ENCODE measurements at regions not wholly inside any gene's neighbourhood (a gene's known extent, or its start where the extent isn't known, plus 50 kb on each side); places are given as distances from the start of the nearest gene placed in this dataset.

DNA sequence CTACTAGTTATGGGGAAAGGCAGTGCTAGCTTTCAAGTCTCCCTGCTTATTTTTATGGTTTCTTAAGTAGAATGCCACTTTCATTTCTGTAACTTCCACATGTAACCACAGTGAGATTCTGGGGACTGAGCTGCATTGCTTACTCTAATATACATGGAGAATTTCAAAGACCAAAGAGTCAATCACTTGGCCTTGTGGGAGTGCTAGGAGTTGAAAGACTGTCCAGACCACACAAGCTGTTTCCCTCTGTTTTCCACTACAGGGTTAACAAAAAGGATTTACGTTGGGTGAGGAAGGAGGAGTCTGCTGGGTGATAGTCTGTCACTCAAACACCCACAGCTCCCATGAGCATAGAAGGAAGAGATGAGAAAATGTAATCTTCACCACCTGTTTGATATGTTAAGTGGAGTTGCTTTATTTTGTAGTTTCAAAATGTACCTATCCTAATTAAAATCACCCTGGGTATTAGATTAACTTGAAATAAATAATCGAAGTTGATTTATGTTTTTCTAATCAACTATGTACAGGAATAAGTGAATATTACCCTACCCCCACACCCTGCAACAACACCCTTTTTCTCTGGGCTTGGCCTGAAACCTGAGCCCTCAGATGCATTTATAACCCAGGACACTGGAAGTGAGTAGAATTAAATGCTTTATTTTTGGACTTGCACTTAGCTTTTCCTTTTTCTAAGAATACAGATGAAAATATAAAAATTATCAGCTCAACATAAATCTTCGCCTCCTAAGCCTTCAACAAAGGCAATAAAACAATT, 225.8 kb upstream of the SLC10A2 start:
- no peak for TF ChIP-seq MAX (IDR thresholded peaks at IDR 0.05; ENCODE audit: low read depth, low read length)
- TF ChIP-seq POLR2A (IDR thresholded peaks at IDR 0.05; ENCODE audit: extremely low read depth, insufficient read length), result no peak
- TF ChIP-seq MYC (IDR thresholded peaks at IDR 0.05; ENCODE audit: low read depth, low read length), result no peak
- TF ChIP-seq CTCF (IDR thresholded peaks at IDR 0.05; ENCODE audit: low read depth, low read length), result no peak
- DNase-seq (ENCODE audit: low read depth), result no peak
- no peak overlapping the region for H3K4me3 ChIP-seq (ENCODE audit: low read depth, low read length)

GRCh38 chr13:103291226-103291625, 225.0 kb upstream of the SLC10A2 start:
- no peak overlapping the region for H3K4me3 ChIP-seq (ENCODE audit: low read depth, low read length)
- no peak for DNase-seq (ENCODE audit: low read depth)
- TF ChIP-seq CTCF (IDR thresholded peaks at IDR 0.05; ENCODE audit: low read depth, low read length), result no peak
- TF ChIP-seq POLR2A (IDR thresholded peaks at IDR 0.05; ENCODE audit: extremely low read depth, insufficient read length), result no peak
- TF ChIP-seq MAX (IDR thresholded peaks at IDR 0.05; ENCODE audit: low read depth, low read length), result no peak
- TF ChIP-seq MYC (IDR thresholded peaks at IDR 0.05; ENCODE audit: low read depth, low read length), result no peak

DNA sequence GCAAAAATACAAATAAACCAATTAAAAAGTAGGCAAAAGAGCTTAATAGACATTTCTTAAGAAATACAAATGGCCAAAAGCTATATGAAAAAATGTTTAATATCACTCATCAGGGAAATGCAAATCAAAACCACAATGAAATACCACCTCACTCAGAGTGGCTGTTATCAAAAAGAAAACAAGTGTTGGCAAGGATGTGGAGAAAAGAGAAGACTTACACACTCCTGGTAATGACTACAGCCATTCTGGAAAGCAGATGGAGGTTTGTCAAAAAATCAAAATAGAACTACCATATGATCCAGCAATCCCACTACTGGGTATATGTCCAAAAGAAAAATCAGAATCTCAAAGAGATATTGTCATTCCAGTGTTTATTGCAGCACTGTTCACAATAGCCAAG, 223.5 kb upstream of the SLC10A2 start:
- DNase-seq (ENCODE audit: low read depth), result no peak
- TF ChIP-seq MAX (IDR thresholded peaks at IDR 0.05; ENCODE audit: low read depth, low read length) (no peak), MYC (IDR thresholded peaks at IDR 0.05; ENCODE audit: low read depth, low read length) (no peak), CTCF (IDR thresholded peaks at IDR 0.05; ENCODE audit: low read depth, low read length) (no peak), POLR2A (IDR thresholded peaks at IDR 0.05; ENCODE audit: extremely low read depth, insufficient read length) (no peak)
- H3K4me3 ChIP-seq (ENCODE audit: low read depth, low read length), result no peak overlapping the region

GRCh38 chr13:103288114-103288513, 221.9 kb upstream of the SLC10A2 start:
- no peak for DNase-seq (ENCODE audit: low read depth)
- no peak for TF ChIP-seq CTCF (IDR thresholded peaks at IDR 0.05; ENCODE audit: low read depth, low read length)
- no peak for TF ChIP-seq POLR2A (IDR thresholded peaks at IDR 0.05; ENCODE audit: extremely low read depth, insufficient read length)
- no peak for TF ChIP-seq MYC (IDR thresholded peaks at IDR 0.05; ENCODE audit: low read depth, low read length)
- no peak for TF ChIP-seq MAX (IDR thresholded peaks at IDR 0.05; ENCODE audit: low read depth, low read length)
- H3K4me3 ChIP-seq (ENCODE audit: low read depth, low read length), result no peak overlapping the region

GRCh38 chr13:103287659-103288058, 221.4 kb upstream of the SLC10A2 start:
- no peak for DNase-seq (ENCODE audit: low read depth)
- H3K4me3 ChIP-seq (ENCODE audit: low read depth, low read length), result no peak overlapping the region
- TF ChIP-seq POLR2A (IDR thresholded peaks at IDR 0.05; ENCODE audit: extremely low read depth, insufficient read length), result no peak
- no peak for TF ChIP-seq CTCF (IDR thresholded peaks at IDR 0.05; ENCODE audit: low read depth, low read length)
- TF ChIP-seq MYC (IDR thresholded peaks at IDR 0.05; ENCODE audit: low read depth, low read length), result no peak
- TF ChIP-seq MAX (IDR thresholded peaks at IDR 0.05; ENCODE audit: low read depth, low read length), result no peak

Data from NB4 (cell line).